ENCODE measurements at regions not wholly inside any gene's neighbourhood (a gene's known extent, or its start where the extent isn't known, plus 50 kb on each side); places are given as distances from the start of the nearest gene placed in this dataset.
"Not testable (repeated sequence)": the region's sequence is repeated elsewhere in the genome, so short reads cannot be mapped to it uniquely, and the experiment has no call there.

- H3K4me2 ChIP-seq (ENCODE audit: low read length): no peak overlapping the region
- no peaks in the 10 kb centered on the region for H3K9me3 ChIP-seq (replicated peaks; ENCODE audit: low read length)
- no peaks in the 10 kb centered on the region for H3K4me1 ChIP-seq (ENCODE audit: control insufficient read depth, insufficient read depth, low read length)
- H3K36me3 ChIP-seq (ENCODE audit: insufficient read depth, low read length): no peaks in the 10 kb centered on the region
- H3K27me3 ChIP-seq (ENCODE audit: control insufficient read depth, insufficient read depth, low read length): no peaks in the 10 kb centered on the region
- no peak overlapping the region for H3K9ac ChIP-seq (ENCODE audit: low read depth, low read length)
- no peak overlapping the region for H3K4me3 ChIP-seq (ENCODE audit: low read length)
Observed at GRCh38 chr5:53160895-53161294, 51.3 kb upstream of the MOCS2 start.

- no peaks in the 10 kb centered on the region for H3K9me3 ChIP-seq (replicated peaks; ENCODE audit: low read length)
- H3K9ac ChIP-seq (ENCODE audit: low read depth, low read length): no peak overlapping the region
- no peaks in the 10 kb centered on the region for H3K36me3 ChIP-seq (ENCODE audit: insufficient read depth, low read length)
- no peaks in the 10 kb centered on the region for H3K4me1 ChIP-seq (ENCODE audit: control insufficient read depth, insufficient read depth, low read length)
- H3K4me2 ChIP-seq (ENCODE audit: low read length): no peak overlapping the region
- H3K27me3 ChIP-seq (ENCODE audit: control insufficient read depth, insufficient read depth, low read length): no peaks in the 10 kb centered on the region
- no peak overlapping the region for H3K4me3 ChIP-seq (ENCODE audit: low read length)
Observed at GRCh38 chr5:53161876-53162275, 52.3 kb upstream of the MOCS2 start.

GRCh38 chr5:53164478-53165165, 55.1 kb upstream of the MOCS2 start:
- no peaks in the 10 kb centered on the region for H3K36me3 ChIP-seq (ENCODE audit: insufficient read depth, low read length)
- no peaks in the 10 kb centered on the region for H3K27me3 ChIP-seq (ENCODE audit: control insufficient read depth, insufficient read depth, low read length)
- H3K9ac ChIP-seq (ENCODE audit: low read depth, low read length): no peak overlapping the region
- H3K4me1 ChIP-seq (ENCODE audit: control insufficient read depth, insufficient read depth, low read length): peaks cover 8% of the 10 kb centered on the region
- no peak overlapping the region for H3K4me2 ChIP-seq (ENCODE audit: low read length)
- H3K4me3 ChIP-seq (ENCODE audit: low read length): no peak overlapping the region
- no peaks in the 10 kb centered on the region for H3K9me3 ChIP-seq (replicated peaks; ENCODE audit: low read length)

- Histone ChIP-seq H3K4me1 (ENCODE audit: control insufficient read depth, insufficient read depth, low read length) (peaks cover 8% of the 10 kb centered on the region), H3K9ac (ENCODE audit: low read depth, low read length) (no peak overlapping the region), H3K9me3 (replicated peaks; ENCODE audit: low read length) (no peaks in the 10 kb centered on the region), H3K4me2 (ENCODE audit: low read length) (no peak overlapping the region), H3K27me3 (ENCODE audit: control insufficient read depth, insufficient read depth, low read length) (no peaks in the 10 kb centered on the region), H3K36me3 (ENCODE audit: insufficient read depth, low read length) (no peaks in the 10 kb centered on the region), H3K4me3 (ENCODE audit: low read length) (no peak overlapping the region)
Observed at GRCh38 chr5:53165431-53166182, 56.0 kb upstream of the MOCS2 start.

GRCh38 chr5:53166183-53166495, 56.6 kb upstream of the MOCS2 start:
- no peaks in the 10 kb centered on the region for H3K27me3 ChIP-seq (ENCODE audit: control insufficient read depth, insufficient read depth, low read length)
- H3K36me3 ChIP-seq (ENCODE audit: insufficient read depth, low read length): no peaks in the 10 kb centered on the region
- no peak overlapping the region for H3K4me2 ChIP-seq (ENCODE audit: low read length)
- peaks cover 8% of the 10 kb centered on the region for H3K4me1 ChIP-seq (ENCODE audit: control insufficient read depth, insufficient read depth, low read length)
- H3K4me3 ChIP-seq (ENCODE audit: low read length): no peak overlapping the region
- no peak overlapping the region for H3K9ac ChIP-seq (ENCODE audit: low read depth, low read length)
- no peaks in the 10 kb centered on the region for H3K9me3 ChIP-seq (replicated peaks; ENCODE audit: low read length)

GRCh38 chr5:53167836-53168235, 58.3 kb upstream of the MOCS2 start:
- Histone ChIP-seq H3K36me3 (ENCODE audit: insufficient read depth, low read length) (no peaks in the 10 kb centered on the region), H3K4me1 (ENCODE audit: control insufficient read depth, insufficient read depth, low read length) (peaks cover 8% of the 10 kb centered on the region), H3K27me3 (ENCODE audit: control insufficient read depth, insufficient read depth, low read length) (no peaks in the 10 kb centered on the region), H3K9ac (ENCODE audit: low read depth, low read length) (no peak overlapping the region), H3K9me3 (replicated peaks; ENCODE audit: low read length) (no peaks in the 10 kb centered on the region), H3K4me2 (ENCODE audit: low read length) (no peak overlapping the region), H3K4me3 (ENCODE audit: low read length) (no peak overlapping the region)

- no peaks in the 10 kb centered on the region for H3K9me3 ChIP-seq (replicated peaks; ENCODE audit: low read length)
- peaks cover 8% of the 10 kb centered on the region for H3K4me1 ChIP-seq (ENCODE audit: control insufficient read depth, insufficient read depth, low read length)
- no peak overlapping the region for H3K4me2 ChIP-seq (ENCODE audit: low read length)
- no peaks in the 10 kb centered on the region for H3K36me3 ChIP-seq (ENCODE audit: insufficient read depth, low read length)
- no peak overlapping the region for H3K4me3 ChIP-seq (ENCODE audit: low read length)
- no peaks in the 10 kb centered on the region for H3K27me3 ChIP-seq (ENCODE audit: control insufficient read depth, insufficient read depth, low read length)
- no peak overlapping the region for H3K9ac ChIP-seq (ENCODE audit: low read depth, low read length)
Observed at GRCh38 chr5:53169933-53170332, 60.4 kb upstream of the MOCS2 start.

GRCh38 chr5:53170746-53171349, 61.3 kb upstream of the MOCS2 start:
- no peaks in the 10 kb centered on the region for H3K9me3 ChIP-seq (replicated peaks; ENCODE audit: low read length)
- peaks cover 8% of the 10 kb centered on the region for H3K4me1 ChIP-seq (ENCODE audit: control insufficient read depth, insufficient read depth, low read length)
- no peaks in the 10 kb centered on the region for H3K36me3 ChIP-seq (ENCODE audit: insufficient read depth, low read length)
- no peak overlapping the region for H3K9ac ChIP-seq (ENCODE audit: low read depth, low read length)
- H3K4me3 ChIP-seq (ENCODE audit: low read length): no peak overlapping the region
- H3K27me3 ChIP-seq (ENCODE audit: control insufficient read depth, insufficient read depth, low read length): no peaks in the 10 kb centered on the region
- no peak overlapping the region for H3K4me2 ChIP-seq (ENCODE audit: low read length)

- not testable (repeated sequence) for H3K36me3 ChIP-seq (ENCODE audit: insufficient read depth, low read length); H3K27me3 ChIP-seq (ENCODE audit: control insufficient read depth, insufficient read depth, low read length); H3K4me2 ChIP-seq (ENCODE audit: low read length); H3K9ac ChIP-seq (ENCODE audit: low read depth, low read length); H3K9me3 ChIP-seq (replicated peaks; ENCODE audit: low read length); H3K4me3 ChIP-seq (ENCODE audit: low read length); H3K4me1 ChIP-seq (ENCODE audit: control insufficient read depth, insufficient read depth, low read length)
Observed at GRCh38 chr5:53172073-53172472, 62.5 kb upstream of the MOCS2 start.

- Histone ChIP-seq H3K9me3 (replicated peaks; ENCODE audit: low read length) (no peaks in the 10 kb centered on the region), H3K9ac (ENCODE audit: low read depth, low read length) (no peak overlapping the region), H3K4me2 (ENCODE audit: low read length) (no peak overlapping the region), H3K4me1 (ENCODE audit: control insufficient read depth, insufficient read depth, low read length) (peaks cover 6% of the 10 kb centered on the region), H3K36me3 (ENCODE audit: insufficient read depth, low read length) (no peaks in the 10 kb centered on the region), H3K27me3 (ENCODE audit: control insufficient read depth, insufficient read depth, low read length) (no peaks in the 10 kb centered on the region), H3K4me3 (ENCODE audit: low read length) (no peak overlapping the region)
Observed at GRCh38 chr5:53172630-53173029, 63.1 kb upstream of the MOCS2 start.

- Histone ChIP-seq H3K4me3 (ENCODE audit: low read length) (no peak overlapping the region), H3K4me1 (ENCODE audit: control insufficient read depth, insufficient read depth, low read length) (peaks cover 1% of the 10 kb centered on the region), H3K36me3 (ENCODE audit: insufficient read depth, low read length) (no peaks in the 10 kb centered on the region), H3K27me3 (ENCODE audit: control insufficient read depth, insufficient read depth, low read length) (no peaks in the 10 kb centered on the region), H3K9me3 (replicated peaks; ENCODE audit: low read length) (no peaks in the 10 kb centered on the region), H3K9ac (ENCODE audit: low read depth, low read length) (no peak overlapping the region), H3K4me2 (ENCODE audit: low read length) (no peak overlapping the region)
Observed at GRCh38 chr5:53173083-53173482, 63.5 kb upstream of the MOCS2 start.

GRCh38 chr5:53178830-53179229, 69.3 kb upstream of the MOCS2 start:
- no peak overlapping the region for H3K4me2 ChIP-seq (ENCODE audit: low read length)
- H3K9me3 ChIP-seq (replicated peaks; ENCODE audit: low read length): no peaks in the 10 kb centered on the region
- H3K27me3 ChIP-seq (ENCODE audit: control insufficient read depth, insufficient read depth, low read length): no peaks in the 10 kb centered on the region
- H3K36me3 ChIP-seq (ENCODE audit: insufficient read depth, low read length): no peaks in the 10 kb centered on the region
- H3K4me1 ChIP-seq (ENCODE audit: control insufficient read depth, insufficient read depth, low read length): no peaks in the 10 kb centered on the region
- no peak overlapping the region for H3K9ac ChIP-seq (ENCODE audit: low read depth, low read length)
- H3K4me3 ChIP-seq (ENCODE audit: low read length): no peak overlapping the region

All from skeletal muscle satellite cell (primary cell).